HFF-Myc (cell line): ENCODE measurements at regions not wholly inside any gene's neighbourhood (a gene's known extent, or its start where the extent isn't known, plus 50 kb on each side); places are given as distances from the start of the nearest gene placed in this dataset.
"Not testable (repeated sequence)": the region's sequence is repeated elsewhere in the genome, so short reads cannot be mapped to it uniquely, and the experiment has no call there.

ENCODE experiments used
- DNase-seq: peaks from one replicate; pipeline ENCODE4 v3.0.0-alpha.2; 2011; ENCODE audit warnings: low read depth; ENCODE audit errors: extremely low read depth
- H3K4me3 ChIP-seq: replicated peaks from 2 replicates; pipeline ENCODE4 v1.5.1; 2011; ENCODE audit warnings: low read depth, mild to moderate bottlenecking, control low read depth, low read length
- TF ChIP-seq, protein P1 (sequence below): IDR thresholded peaks from 2 replicates; pipeline ENCODE4 v1.5.1; 2012; ENCODE audit warnings: mild to moderate bottlenecking, low read depth, low read length, control low read depth; ENCODE audit errors: missing control alignments

- no peak for DNase-seq
- no peak overlapping the region for H3K4me3 ChIP-seq
- TF ChIP-seq, protein P1, sequence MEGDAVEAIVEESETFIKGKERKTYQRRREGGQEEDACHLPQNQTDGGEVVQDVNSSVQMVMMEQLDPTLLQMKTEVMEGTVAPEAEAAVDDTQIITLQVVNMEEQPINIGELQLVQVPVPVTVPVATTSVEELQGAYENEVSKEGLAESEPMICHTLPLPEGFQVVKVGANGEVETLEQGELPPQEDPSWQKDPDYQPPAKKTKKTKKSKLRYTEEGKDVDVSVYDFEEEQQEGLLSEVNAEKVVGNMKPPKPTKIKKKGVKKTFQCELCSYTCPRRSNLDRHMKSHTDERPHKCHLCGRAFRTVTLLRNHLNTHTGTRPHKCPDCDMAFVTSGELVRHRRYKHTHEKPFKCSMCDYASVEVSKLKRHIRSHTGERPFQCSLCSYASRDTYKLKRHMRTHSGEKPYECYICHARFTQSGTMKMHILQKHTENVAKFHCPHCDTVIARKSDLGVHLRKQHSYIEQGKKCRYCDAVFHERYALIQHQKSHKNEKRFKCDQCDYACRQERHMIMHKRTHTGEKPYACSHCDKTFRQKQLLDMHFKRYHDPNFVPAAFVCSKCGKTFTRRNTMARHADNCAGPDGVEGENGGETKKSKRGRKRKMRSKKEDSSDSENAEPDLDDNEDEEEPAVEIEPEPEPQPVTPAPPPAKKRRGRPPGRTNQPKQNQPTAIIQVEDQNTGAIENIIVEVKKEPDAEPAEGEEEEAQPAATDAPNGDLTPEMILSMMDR, result no peak
Measured at GRCh38 chr15:95698951-95699350, 631.5 kb upstream of the NR2F2 start.

- TF ChIP-seq, protein P1, result no peak
- H3K4me3 ChIP-seq, result no peak overlapping the region
- no peak for DNase-seq
Measured at GRCh38 chr15:95699578-95699977, 630.9 kb upstream of the NR2F2 start.

GRCh38 chr15:95700692-95701091 lies 629.8 kb upstream of the NR2F2 start:
- not testable (repeated sequence) for DNase-seq, H3K4me3 ChIP-seq

GRCh38 chr15:95701410-95701809 lies 629.1 kb upstream of the NR2F2 start:
- TF ChIP-seq, protein P1, result no peak
- H3K4me3 ChIP-seq, result no peak overlapping the region
- DNase-seq, result no peak

DNA sequence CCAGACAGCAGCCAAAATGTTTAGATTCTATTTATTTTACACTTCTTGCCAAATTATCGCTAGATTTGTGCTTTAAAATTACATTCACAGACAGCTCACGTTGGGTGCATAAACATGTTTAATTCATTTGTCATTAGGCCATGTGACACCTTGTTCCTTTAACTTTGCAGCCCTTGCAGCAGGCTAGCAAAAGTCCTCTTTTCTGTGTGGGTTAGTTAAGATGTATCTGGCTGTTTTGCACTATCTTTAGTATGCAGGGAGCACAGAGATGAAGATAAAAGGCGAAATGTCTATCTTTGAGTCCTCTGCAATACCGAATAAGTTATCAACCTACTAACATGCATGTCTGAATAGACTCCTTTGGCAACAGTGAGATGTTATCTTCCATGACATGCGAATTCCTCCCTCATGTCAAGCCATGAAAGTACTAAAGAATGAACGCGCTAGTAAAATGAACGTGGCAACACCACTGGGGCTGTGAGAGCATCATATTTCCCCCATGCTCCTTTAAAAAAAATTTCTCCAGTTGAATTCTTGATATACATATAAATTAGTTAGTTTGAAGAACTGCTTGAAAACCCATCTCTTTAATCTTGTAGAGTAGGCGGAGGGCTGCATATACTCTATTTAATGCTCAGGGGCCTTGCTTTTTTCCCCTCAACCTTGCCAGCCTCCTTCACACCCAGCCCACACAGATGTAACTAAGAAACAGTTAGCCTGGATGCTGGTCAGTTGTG lies 620.4 kb upstream of the NR2F2 start:
- H3K4me3 ChIP-seq, result no peak overlapping the region
- no peak for DNase-seq
- TF ChIP-seq, protein P1, result no peak

DNA sequence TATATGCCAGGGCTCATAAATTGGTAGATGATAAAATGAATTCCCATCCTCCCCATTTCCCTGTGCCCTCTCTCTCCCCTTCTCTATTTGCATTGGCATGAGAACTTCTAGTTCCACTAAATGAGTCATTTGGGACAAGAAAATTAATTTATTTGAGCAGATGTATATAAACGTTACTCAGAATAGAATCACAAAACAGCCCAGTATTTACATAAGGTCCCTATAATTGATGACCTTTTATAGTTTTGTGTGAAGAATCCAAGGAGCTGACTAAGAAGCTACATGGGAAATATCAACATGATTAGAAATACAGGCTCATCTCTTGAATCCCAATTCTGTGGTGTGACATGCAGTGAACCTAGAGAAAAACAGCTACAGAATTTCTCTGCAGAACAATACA lies 617.7 kb upstream of the NR2F2 start:
- H3K4me3 ChIP-seq, result no peak overlapping the region
- DNase-seq, result no peak
- TF ChIP-seq, protein P1, result no peak

- H3K4me3 ChIP-seq, result no peak overlapping the region
- DNase-seq, result no peak
- TF ChIP-seq, protein P1, result no peak
Measured at GRCh38 chr15:95713324-95713723, 617.2 kb upstream of the NR2F2 start.
